IMR-90 (cell line): ENCODE measurements at regions not wholly inside any gene's neighbourhood (a gene's known extent, or its start where the extent isn't known, plus 50 kb on each side); places are given as distances from the start of the nearest gene placed in this dataset.

Experiments used
- ATAC-seq: fragments of 200-7000 bp; cut with Tn5 transposase; 2 replicates; pipeline ENCODE4 v1.9.1; 2020; ENCODE audit warnings: low read depth, mild to moderate bottlenecking, moderate library complexity
- BruUV-seq: library from RNA; stranded (reverse); fragments of 400-500 nt; replicated peaks from 2 replicates; lab custom pipeline; 2021; lab: Mats Ljungman, UMichigan
- CTCF ChIA-PET: fragments of 300-600 bp; formaldehyde crosslinking; extraction: SDS; loops from one replicate; lab custom pipeline; 2021; ENCODE audit warnings: antibody characterized with exemption; lab: Yijun Ruan, JAX
- POLR2A ChIA-PET: fragments of 300-600 bp; sonication (Branson Sonifier 250); formaldehyde crosslinking; loops from one replicate; lab custom pipeline; 2022; ENCODE audit warnings: antibody characterized with exemption; ENCODE audit not compliant: unreplicated experiment; lab: Charles Lee
- DNase-seq: peaks from one replicate; pipeline ENCODE4 v3.0.0; 2013
- H2AFZ ChIP-seq: replicated peaks from 2 replicates; pipeline ENCODE3; 2013; ENCODE audit warnings: low read length, mild to moderate bottlenecking; ENCODE audit not compliant: poor library complexity
- H2AK5ac ChIP-seq: 2 replicates; pipeline ENCODE4 v1.6.1; 2013; ENCODE audit warnings: low read depth, low read length, inconsistent platforms
- H2AK9ac ChIP-seq: replicated peaks from 2 replicates; pipeline ENCODE3; 2013; ENCODE audit warnings: mild to moderate bottlenecking, low read depth, low read length, moderate library complexity; ENCODE audit not compliant: poor library complexity
- H2BK120ac ChIP-seq: 2 replicates; pipeline ENCODE4 v1.6.1; 2013; ENCODE audit warnings: low read depth, low read length, inconsistent platforms
- H2BK15ac ChIP-seq: 3 replicates; pipeline ENCODE4 v1.6.1; 2013; ENCODE audit warnings: low read depth, low read length, inconsistent platforms
- H2BK20ac ChIP-seq: 2 replicates; pipeline ENCODE4 v1.6.1; 2013; ENCODE audit warnings: low read depth, mild to moderate bottlenecking, inconsistent platforms, low read length, moderate library complexity
- H2BK5ac ChIP-seq: 2 replicates; pipeline ENCODE4 v1.6.1; 2013; ENCODE audit warnings: mild to moderate bottlenecking, low read depth, low read length, inconsistent platforms; ENCODE audit not compliant: poor library complexity, severe bottlenecking
- H3K14ac ChIP-seq: replicated peaks from 2 replicates; pipeline ENCODE4 v1.6.1; 2013; ENCODE audit warnings: low read depth, low read length, inconsistent platforms
- H3K18ac ChIP-seq: 2 replicates; pipeline ENCODE4 v1.6.1; 2013; ENCODE audit warnings: low read depth, low read length, control low read depth
- H3K23ac ChIP-seq: 2 replicates; pipeline ENCODE4 v1.6.1; 2013; ENCODE audit warnings: low read depth, low read length, inconsistent platforms
- H3K27ac ChIP-seq: 2 replicates; pipeline ENCODE4 v1.5.1; 2013; ENCODE audit warnings: mild to moderate bottlenecking, control low read depth, low read length; ENCODE audit not compliant: insufficient read depth
- H3K27me3 ChIP-seq: 2 replicates; pipeline ENCODE4 v1.6.1; 2013; ENCODE audit warnings: low read length; ENCODE audit not compliant: control insufficient read depth, insufficient read depth
- H3K36me3 ChIP-seq: 2 replicates; pipeline ENCODE4 v1.6.1; 2013; ENCODE audit warnings: low read length, mixed read lengths; ENCODE audit not compliant: control insufficient read depth, insufficient read depth
- H3K4ac ChIP-seq: 2 replicates; pipeline ENCODE4 v1.6.1; 2013; ENCODE audit warnings: low read depth, low read length, inconsistent platforms
- H3K4me1 ChIP-seq: 2 replicates; pipeline ENCODE4 v1.6.1; 2013; ENCODE audit warnings: low read length, mixed read lengths; ENCODE audit not compliant: control insufficient read depth, insufficient read depth
- H3K4me2 ChIP-seq: 2 replicates; pipeline ENCODE4 v1.6.1; 2013; ENCODE audit warnings: low read depth, mild to moderate bottlenecking, control low read depth, low read length, moderate library complexity
- H3K4me3 ChIP-seq: 2 replicates; pipeline ENCODE4 v1.5.1; 2013; ENCODE audit warnings: low read depth, mild to moderate bottlenecking, control low read depth, low read length, moderate library complexity; ENCODE audit not compliant: insufficient read depth
- H3K56ac ChIP-seq: 2 replicates; pipeline ENCODE4 v1.6.1; 2013; ENCODE audit warnings: low read length, inconsistent platforms; ENCODE audit not compliant: insufficient read depth; ENCODE audit errors: extremely low read depth
- H3K79me1 ChIP-seq, 2 experiments: 2 replicates each; pipeline ENCODE4 v1.6.1; 2013; ENCODE audit warnings: low read length in 2 of 2, inconsistent platforms in 1 of 2, low read depth in 1 of 2
- H3K9ac ChIP-seq: 2 replicates; pipeline ENCODE4 v1.6.1; 2013; ENCODE audit warnings: low read depth, low read length, control low read depth
- H3K9me1 ChIP-seq: 2 replicates; pipeline ENCODE4 v1.6.1; 2013; ENCODE audit warnings: low read length, inconsistent platforms; ENCODE audit not compliant: insufficient read depth
- H3K9me3 ChIP-seq: 2 replicates; pipeline ENCODE4 v1.6.1; 2013; ENCODE audit warnings: low read length; ENCODE audit not compliant: control insufficient read depth, insufficient read depth
- H4K20me1 ChIP-seq: 2 replicates; pipeline ENCODE4 v1.6.1; 2013; ENCODE audit warnings: low read length, inconsistent platforms; ENCODE audit not compliant: insufficient read depth
- H4K5ac ChIP-seq: 2 replicates; pipeline ENCODE4 v1.6.1; 2013; ENCODE audit warnings: mild to moderate bottlenecking, low read depth, low read length, control low read depth
- H4K8ac ChIP-seq, 2 experiments: 2 replicates each; pipeline ENCODE4 v1.6.1; 2013; ENCODE audit warnings: low read depth in 2 of 2, low read length in 2 of 2, control low read depth in 1 of 2, inconsistent platforms in 1 of 2
- H4K91ac ChIP-seq: 2 replicates; pipeline ENCODE4 v1.6.1; 2013; ENCODE audit warnings: low read depth, low read length, inconsistent platforms; ENCODE audit not compliant: insufficient read depth
- CEBPB ChIP-seq: IDR thresholded peaks from 2 replicates; pipeline ENCODE4 v1.6.1; 2012; ENCODE audit warnings: low read depth, low read length, improper control_type of control experiment
- CHD1 ChIP-seq: IDR thresholded peaks from 2 replicates; pipeline ENCODE4 v1.6.1; 2012; ENCODE audit warnings: low read depth, low read length, improper control_type of control experiment
- MAFK ChIP-seq: IDR thresholded peaks from 2 replicates; pipeline ENCODE4 v1.6.1; 2012; ENCODE audit warnings: low read depth, low read length, improper control_type of control experiment
- MAZ ChIP-seq: IDR thresholded peaks from 2 replicates; pipeline ENCODE4 v1.6.1; 2012; ENCODE audit warnings: low read depth, mild to moderate bottlenecking, low read length, improper control_type of control experiment, moderate library complexity, borderline replicate concordance
- MXI1 ChIP-seq: IDR thresholded peaks from 2 replicates; pipeline ENCODE4 v1.6.1; 2012; ENCODE audit warnings: low read depth, mild to moderate bottlenecking, low read length, moderate library complexity, borderline replicate concordance
- NFE2L2 ChIP-seq: fragments of 150-350 bp; IDR thresholded peaks from 2 replicates; pipeline ENCODE4 v1.6.1; 2016; ENCODE audit warnings: low read depth, mild to moderate bottlenecking, low read length
- POLR2A ChIP-seq: IDR thresholded peaks from 2 replicates; pipeline ENCODE4 v1.6.1; 2012; ENCODE audit warnings: mild to moderate bottlenecking, low read depth, low read length
- RAD21 ChIP-seq: IDR thresholded peaks from 2 replicates; pipeline ENCODE4 v1.6.1; 2012; ENCODE audit warnings: low read length, improper control_type of control experiment
- RCOR1 ChIP-seq: IDR thresholded peaks from 2 replicates; pipeline ENCODE4 v1.6.1; 2012; ENCODE audit warnings: mild to moderate bottlenecking, low read length, improper control_type of control experiment; ENCODE audit not compliant: insufficient replicate concordance
- RFX5 ChIP-seq: IDR thresholded peaks from 2 replicates; pipeline ENCODE4 v1.8.0; 2012; ENCODE audit warnings: low read depth, mild to moderate bottlenecking, low read length, moderate library complexity
- SMC3 ChIP-seq: fragments of 150-350 bp; IDR thresholded peaks from 2 replicates; pipeline ENCODE4 v1.6.1; 2016; ENCODE audit warnings: low read depth, mild to moderate bottlenecking, antibody characterized with exemption, low read length, moderate library complexity
- WGBS, 2 experiments: methylation state at CpG; one replicate each; pipeline versions ENCODE4 v1.1.5 to v1.1.7; 2013; ENCODE audit warnings: missing lambda C conversion rate in 2 of 2; ENCODE audit not compliant: insufficient read length in 1 of 2; ENCODE audit errors: extremely low coverage in 2 of 2; 5-methylcytosine and 5-hydroxymethylcytosine counted together
- dilution Hi-C: fragments of 300-500 bp; cut with HindIII; formaldehyde crosslinking; loops from one replicate; pipeline ENCODE4 v1.14.3; 2018; ENCODE audit warnings: low sequenced_read_pairs; ENCODE audit not compliant: unreplicated experiment
- in situ Hi-C: fragments of 300-500 bp; cut with MboI; formaldehyde crosslinking; loops from 3 replicates; pipeline ENCODE4 v1.14.3; 2019; ENCODE audit warnings: low sequenced_read_pairs, inconsistent platforms, mixed read lengths
- intact Hi-C: fragments of 100-400 bp; cut with micrococcal nuclease; formaldehyde crosslinking; loops from 2 replicates; pipeline ENCODE4 v1.10.0; 2022
- TF ChIP-seq, protein P1 (sequence below): conservative IDR thresholded peaks from 2 replicates; pipeline ENCODE4 v1.5.1; 2012; ENCODE audit warnings: mild to moderate bottlenecking, low read depth, low read length, improper control_type of control experiment
- TF ChIP-seq, protein P2 (sequence below): fragments of 150-350 bp; IDR thresholded peaks from 2 replicates; pipeline ENCODE4 v1.6.1; 2017; ENCODE audit warnings: mild to moderate bottlenecking, antibody characterized with exemption, low read length, low read depth
- TF ChIP-seq, protein P3 (sequence below): fragments of 150-350 bp; IDR thresholded peaks from 2 replicates; pipeline ENCODE4 v1.6.1; 2016; ENCODE audit warnings: low read depth, mild to moderate bottlenecking, low read length, moderate library complexity, borderline replicate concordance

DNA sequence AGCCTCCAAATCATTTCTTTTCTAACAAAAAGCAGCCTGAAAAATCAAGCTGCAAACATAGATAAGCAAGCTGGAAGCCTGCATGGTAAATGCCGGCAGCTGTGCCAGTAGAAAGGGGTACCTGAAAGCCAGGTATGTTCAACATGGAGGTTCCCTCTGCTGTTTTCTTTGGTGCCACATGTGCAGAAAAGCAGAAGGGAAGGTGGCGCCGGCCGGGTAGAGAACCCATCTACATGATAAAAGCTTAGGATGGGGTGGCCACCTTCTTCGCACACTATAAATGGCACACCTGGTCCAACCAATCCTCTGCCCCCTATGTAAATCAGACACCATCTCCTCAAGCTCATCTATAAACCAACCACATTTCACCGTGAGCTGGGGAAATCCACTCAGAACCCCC lies 268.9 kb upstream of the IRX2 start:
- no TSS peak for BruUV-seq
- Histone ChIP-seq H4K20me1 (no peaks in the 10 kb centered on the region), H2AK5ac (no peak overlapping the region), H3K36me3 (no peaks in the 10 kb centered on the region), H3K56ac (no peak overlapping the region), H3K14ac (no peak overlapping the region), H2AFZ (no peak overlapping the region), H3K4me3 (no peak overlapping the region), H3K9me3 (peaks cover 7% of the 10 kb centered on the region; the same call in 1 of the 2 replicates), H2BK120ac (no peak overlapping the region), H2BK20ac (no peak overlapping the region), H3K4me2 (no peak overlapping the region), H2BK5ac (no peak overlapping the region), H3K9me1 (no peaks in the 10 kb centered on the region), H2BK15ac (no peak overlapping the region), H3K27ac (no peak overlapping the region), H4K8ac (no peak overlapping the region), H3K79me1 (no peaks in the 10 kb centered on the region), H3K18ac (no peak overlapping the region), H3K4ac (no peak overlapping the region), H4K91ac (no peak overlapping the region), H3K27me3 (no peaks in the 10 kb centered on the region), H3K23ac (no peak overlapping the region), H3K9ac (no peak overlapping the region), H4K5ac (no peak overlapping the region), H3K4me1 (no peaks in the 10 kb centered on the region), H2AK9ac (no peak overlapping the region)
- CTCF ChIA-PET: no interaction called here
- POLR2A ChIA-PET: no interaction called here
- in situ Hi-C loops: no loop called here
- DNase-seq (no peak), ATAC-seq (no peak)
- WGBS, 2 experiments: no CpG with 5 or more reads among the region's 6 CpGs
- intact Hi-C loops: no loop called here
- dilution Hi-C loops: no loop called here
- TF ChIP-seq, protein P1, sequence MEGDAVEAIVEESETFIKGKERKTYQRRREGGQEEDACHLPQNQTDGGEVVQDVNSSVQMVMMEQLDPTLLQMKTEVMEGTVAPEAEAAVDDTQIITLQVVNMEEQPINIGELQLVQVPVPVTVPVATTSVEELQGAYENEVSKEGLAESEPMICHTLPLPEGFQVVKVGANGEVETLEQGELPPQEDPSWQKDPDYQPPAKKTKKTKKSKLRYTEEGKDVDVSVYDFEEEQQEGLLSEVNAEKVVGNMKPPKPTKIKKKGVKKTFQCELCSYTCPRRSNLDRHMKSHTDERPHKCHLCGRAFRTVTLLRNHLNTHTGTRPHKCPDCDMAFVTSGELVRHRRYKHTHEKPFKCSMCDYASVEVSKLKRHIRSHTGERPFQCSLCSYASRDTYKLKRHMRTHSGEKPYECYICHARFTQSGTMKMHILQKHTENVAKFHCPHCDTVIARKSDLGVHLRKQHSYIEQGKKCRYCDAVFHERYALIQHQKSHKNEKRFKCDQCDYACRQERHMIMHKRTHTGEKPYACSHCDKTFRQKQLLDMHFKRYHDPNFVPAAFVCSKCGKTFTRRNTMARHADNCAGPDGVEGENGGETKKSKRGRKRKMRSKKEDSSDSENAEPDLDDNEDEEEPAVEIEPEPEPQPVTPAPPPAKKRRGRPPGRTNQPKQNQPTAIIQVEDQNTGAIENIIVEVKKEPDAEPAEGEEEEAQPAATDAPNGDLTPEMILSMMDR: no peak
- TF ChIP-seq RAD21: no peak
- TF ChIP-seq POLR2A: no peak
- TF ChIP-seq RFX5: no peak
- TF ChIP-seq, protein P2, sequence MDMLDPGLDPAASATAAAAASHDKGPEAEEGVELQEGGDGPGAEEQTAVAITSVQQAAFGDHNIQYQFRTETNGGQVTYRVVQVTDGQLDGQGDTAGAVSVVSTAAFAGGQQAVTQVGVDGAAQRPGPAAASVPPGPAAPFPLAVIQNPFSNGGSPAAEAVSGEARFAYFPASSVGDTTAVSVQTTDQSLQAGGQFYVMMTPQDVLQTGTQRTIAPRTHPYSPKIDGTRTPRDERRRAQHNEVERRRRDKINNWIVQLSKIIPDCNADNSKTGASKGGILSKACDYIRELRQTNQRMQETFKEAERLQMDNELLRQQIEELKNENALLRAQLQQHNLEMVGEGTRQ: no peak
- TF ChIP-seq MXI1: no peak
- no peak for TF ChIP-seq CEBPB
- no peak for TF ChIP-seq MAZ
- TF ChIP-seq MAFK: no peak
- TF ChIP-seq, protein P3, sequence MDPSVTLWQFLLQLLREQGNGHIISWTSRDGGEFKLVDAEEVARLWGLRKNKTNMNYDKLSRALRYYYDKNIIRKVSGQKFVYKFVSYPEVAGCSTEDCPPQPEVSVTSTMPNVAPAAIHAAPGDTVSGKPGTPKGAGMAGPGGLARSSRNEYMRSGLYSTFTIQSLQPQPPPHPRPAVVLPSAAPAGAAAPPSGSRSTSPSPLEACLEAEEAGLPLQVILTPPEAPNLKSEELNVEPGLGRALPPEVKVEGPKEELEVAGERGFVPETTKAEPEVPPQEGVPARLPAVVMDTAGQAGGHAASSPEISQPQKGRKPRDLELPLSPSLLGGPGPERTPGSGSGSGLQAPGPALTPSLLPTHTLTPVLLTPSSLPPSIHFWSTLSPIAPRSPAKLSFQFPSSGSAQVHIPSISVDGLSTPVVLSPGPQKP: no peak
- no peak for TF ChIP-seq NFE2L2
- TF ChIP-seq CHD1: no peak
- TF ChIP-seq RCOR1: no peak
- no peak for TF ChIP-seq SMC3
